ENCODE measurements at regions not wholly inside any gene's neighbourhood (a gene's known extent, or its start where the extent isn't known, plus 50 kb on each side); places are given as distances from the start of the nearest gene placed in this dataset.

DNA sequence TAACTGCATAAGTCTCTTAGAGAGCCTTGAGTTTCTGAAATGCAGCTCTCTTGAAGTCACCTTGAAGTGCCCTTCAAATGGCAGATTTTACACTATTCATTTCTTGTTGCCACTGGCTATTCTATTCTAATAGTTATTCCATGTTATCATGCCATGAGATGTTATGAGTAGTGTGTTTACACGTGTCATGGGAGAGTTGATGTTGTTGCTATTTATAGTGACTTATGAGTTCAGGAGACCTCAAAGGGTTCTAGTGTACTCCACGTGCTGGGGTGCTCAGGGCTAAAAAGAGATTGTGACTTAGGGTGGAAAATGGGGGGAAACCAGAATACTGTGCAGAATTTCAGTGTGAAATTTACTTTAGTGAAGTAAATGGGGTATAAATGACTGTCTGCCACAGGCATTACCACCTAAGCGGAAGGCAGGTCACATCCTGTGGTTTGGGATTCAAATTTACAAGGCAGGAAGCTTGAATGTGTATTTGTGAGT, 77.1 kb upstream of the SLC4A4 start:
- no peak overlapping the region for H2BK5ac ChIP-seq (ENCODE audit: low read depth, low read length)
- H3K27ac ChIP-seq (ENCODE audit: low read depth, low read length) = no peak overlapping the region
- no peak overlapping the region for H4K91ac ChIP-seq (replicated peaks; ENCODE audit: insufficient read length, low read length)
- no peak overlapping the region for H2BK120ac ChIP-seq (replicated peaks; ENCODE audit: low read depth, low read length)
- POLR2A ChIA-PET (ENCODE audit: partially characterized antibody) = no interaction called here
- H4K8ac ChIP-seq (ENCODE audit: extremely low read depth, insufficient read depth, low read length) = no peak overlapping the region
- H2BK12ac ChIP-seq (ENCODE audit: low read depth, low read length) = no peak overlapping the region
- no peaks in the 10 kb centered on the region for H3K23me2 ChIP-seq (ENCODE audit: low read depth, low read length)
- peaks cover 0 to 5% (median 0%) of the 10 kb centered on the region in 4 experiments; a peak in 1 of 7 replicates for H3K4me1 ChIP-seq (replicated peaks in 1 of 4; ENCODE audit: control insufficient read depth in 3 of 4, insufficient read depth in 4 of 4, low read length in 3 of 4)
- CTCF ChIA-PET (ENCODE audit: partially characterized antibody) = interaction anchor here (3.9 kb wide), 1 partner anchor 9 kb away, joined by 23 read pairs; no protein-coding TSS in a partner anchor
- no peak overlapping the region for H3K23ac ChIP-seq (ENCODE audit: insufficient read length)
- H3K4me3 ChIP-seq (ENCODE audit: extremely low read depth in 1 of 4, insufficient read depth in 2 of 4, low read depth in 3 of 4, low read length in 4 of 4) = no peak overlapping the region
- H4K20me1 ChIP-seq (replicated peaks in 1 of 2; ENCODE audit: control insufficient read depth in 1 of 2, insufficient read depth in 2 of 2, low read length in 2 of 2) = no peaks in the 10 kb centered on the region
- H3K4ac ChIP-seq (replicated peaks; ENCODE audit: insufficient read length, low read depth, low read length) = no peak overlapping the region
- H3K56ac ChIP-seq (replicated peaks; ENCODE audit: insufficient read length, low read depth, low read length) = no peak overlapping the region
- no peaks in the 10 kb centered on the region for H3K36me3 ChIP-seq (ENCODE audit: control insufficient read depth in 2 of 4, insufficient read depth in 4 of 4, low read length in 3 of 4)
- H3K9me3 ChIP-seq (ENCODE audit: insufficient read depth in 2 of 2, low read depth in 1 of 2, low read length in 1 of 2) = no peaks in the 10 kb centered on the region
- DNase-seq (ENCODE audit: low read depth in 1 of 2, low spot score in 2 of 2) (no peak), FAIRE-seq (no peak)
- H4K5ac ChIP-seq (ENCODE audit: insufficient read length, low read depth, low read length) = no peak overlapping the region
- H2BK15ac ChIP-seq (ENCODE audit: low read length) = no peak overlapping the region
- H2AFZ ChIP-seq (ENCODE audit: low read length) = no peak overlapping the region
- H3K79me2 ChIP-seq (ENCODE audit: control insufficient read depth in 1 of 2, insufficient read depth in 2 of 2, low read length in 2 of 2) = no peaks in the 10 kb centered on the region
- no peaks in the 10 kb centered on the region; the same call in 1 of the 2 replicates for H3K79me1 ChIP-seq (ENCODE audit: low read depth, low read length)
- H3K27me3 ChIP-seq (replicated peaks in 1 of 4; ENCODE audit: control insufficient read depth in 3 of 4, extremely low read depth in 1 of 4, insufficient read depth in 3 of 4, low read length in 3 of 4) = no peaks in the 10 kb centered on the region
- no peak overlapping the region for H3K9ac ChIP-seq (replicated peaks in 1 of 4; ENCODE audit: extremely low read depth in 1 of 4, low read depth in 3 of 4, low read length in 3 of 4)
- no peak overlapping the region for H2BK20ac ChIP-seq (ENCODE audit: low read length)
- H2AK5ac ChIP-seq (ENCODE audit: low read depth, low read length) = no peak overlapping the region
- 90% methylated on average over 3 of the region's 3 CpGs; no CpG with 5 or more reads in 1 of the 2 experiments for WGBS, 2 experiments (ENCODE audit: extremely low coverage in 1 of 2, insufficient coverage in 1 of 2, insufficient read length in 1 of 2, insufficient replicate concordance in 2 of 2, low coverage in 1 of 2, low lambda C conversion rate in 2 of 2, missing lambda C conversion rate in 1 of 2)
- no peak overlapping the region for H3K4me2 ChIP-seq (ENCODE audit: insufficient read depth in 1 of 2, low read depth in 2 of 2, low read length in 2 of 2)
- no peak overlapping the region for H3K18ac ChIP-seq (ENCODE audit: extremely low read depth, low read length)
- H3K14ac ChIP-seq (ENCODE audit: insufficient read length) = no peak overlapping the region
- TF ChIP-seq, protein P1, sequence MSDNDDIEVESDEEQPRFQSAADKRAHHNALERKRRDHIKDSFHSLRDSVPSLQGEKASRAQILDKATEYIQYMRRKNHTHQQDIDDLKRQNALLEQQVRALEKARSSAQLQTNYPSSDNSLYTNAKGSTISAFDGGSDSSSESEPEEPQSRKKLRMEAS (IDR thresholded peaks at IDR 0.05) = no peak
- TF ChIP-seq YY1 (IDR thresholded peaks at IDR 0.05; ENCODE audit: low read depth, low read length) = no peak
- TF ChIP-seq RFX5 (IDR thresholded peaks at IDR 0.05; ENCODE audit: borderline replicate concordance, low read depth, low read length) = no peak
- TF ChIP-seq EGR1 (IDR thresholded peaks at IDR 0.05; ENCODE audit: borderline replicate concordance, low read depth, low read length) = no peak
- TF ChIP-seq TAF1 (IDR thresholded peaks at IDR 0.05; ENCODE audit: low read depth, low read length) = no peak
